Erythroblast (primary cell): ENCODE measurements at regions not wholly inside any gene's neighbourhood (a gene's known extent, or its start where the extent isn't known, plus 50 kb on each side); places are given as distances from the start of the nearest gene placed in this dataset.

Experiments
- GATA1 ChIP-seq: IDR thresholded peaks from 2 replicates; pipeline ENCODE4 v1.6.1; 2011; ENCODE audit warnings: low read depth, mild to moderate bottlenecking, control low read depth, low read length, moderate library complexity
- POLR2A ChIP-seq: IDR thresholded peaks from 2 replicates; pipeline ENCODE4 v1.6.1; 2011; ENCODE audit warnings: mild to moderate bottlenecking, low read length

- no peak for TF ChIP-seq POLR2A
- no peak for TF ChIP-seq GATA1
Measured at GRCh38 chr2:117763804-117764203, 50.7 kb upstream of the DDX18 start.
